ENCODE measurements at regions not wholly inside any gene's neighbourhood (a gene's known extent, or its start where the extent isn't known, plus 50 kb on each side); places are given as distances from the start of the nearest gene placed in this dataset.

DNA sequence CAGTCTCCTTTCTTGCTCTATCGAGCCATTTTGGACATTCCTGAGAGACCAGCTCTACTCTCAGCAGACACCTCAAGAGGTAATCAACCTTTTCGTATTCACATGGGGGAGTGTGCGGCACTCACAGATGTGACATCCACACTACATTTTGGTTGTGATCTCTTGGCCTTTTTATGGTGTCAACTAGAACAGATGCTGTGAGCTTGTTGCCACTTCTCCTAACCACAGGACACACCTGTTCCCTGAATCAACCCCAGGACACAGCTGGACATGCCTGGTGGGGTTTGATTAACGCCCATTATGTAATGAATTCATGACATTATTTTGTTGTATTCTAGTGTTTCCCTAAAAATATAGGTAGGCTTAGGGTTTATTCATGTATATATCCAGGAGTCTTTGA is 1143.6 kb downstream of the TMEM121 start:
- TF ChIP-seq CTCF (IDR thresholded peaks at IDR 0.05; ENCODE audit: low read depth, low read length) (no peak), POLR2A (IDR thresholded peaks at IDR 0.05; ENCODE audit: extremely low read depth, insufficient read length) (no peak), MYC (IDR thresholded peaks at IDR 0.05; ENCODE audit: low read depth, low read length) (no peak)
- TF ChIP-seq, protein P1, sequence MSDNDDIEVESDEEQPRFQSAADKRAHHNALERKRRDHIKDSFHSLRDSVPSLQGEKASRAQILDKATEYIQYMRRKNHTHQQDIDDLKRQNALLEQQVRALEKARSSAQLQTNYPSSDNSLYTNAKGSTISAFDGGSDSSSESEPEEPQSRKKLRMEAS (IDR thresholded peaks at IDR 0.05; ENCODE audit: low read depth, low read length): no peak

Measured in NB4 (cell line).